HG02970 (cell line): ENCODE measurements at regions not wholly inside any gene's neighbourhood (a gene's known extent, or its start where the extent isn't known, plus 50 kb on each side); places are given as distances from the start of the nearest gene placed in this dataset.
"Not testable (repeated sequence)": the region's sequence is repeated elsewhere in the genome, so short reads cannot be mapped to it uniquely, and the experiment has no call there.

Experiments used
- ATAC-seq: cut with Tn5 transposase; IDR thresholded peaks from one replicate; pipeline ENCODE4 v1.9.1; 2021; ENCODE audit warnings: mild to moderate bottlenecking, moderate library complexity, moderate number of reproducible peaks; ENCODE audit not compliant: unreplicated experiment, low FRiP score

DNA sequence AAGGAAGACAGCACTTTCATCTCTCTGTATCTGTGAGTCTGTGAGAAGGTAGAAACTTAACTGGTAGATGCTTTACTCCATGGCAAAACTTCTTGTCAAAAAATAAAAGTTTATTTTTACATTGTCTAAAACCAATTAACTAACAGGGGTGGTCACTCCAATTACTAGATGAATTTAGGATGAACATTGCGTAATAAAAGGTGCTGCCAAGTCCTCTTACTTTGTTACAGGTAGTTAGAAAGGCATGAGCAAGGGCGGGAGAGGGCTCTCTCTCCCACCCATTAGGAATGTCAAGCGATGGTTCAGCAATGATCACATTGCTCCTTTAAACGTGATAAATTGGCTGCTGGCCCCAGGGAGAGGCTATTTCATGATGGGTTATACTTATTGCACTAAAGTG lies 512.3 kb downstream of the SLITRK5 start:
- ATAC-seq, result no peak

DNA sequence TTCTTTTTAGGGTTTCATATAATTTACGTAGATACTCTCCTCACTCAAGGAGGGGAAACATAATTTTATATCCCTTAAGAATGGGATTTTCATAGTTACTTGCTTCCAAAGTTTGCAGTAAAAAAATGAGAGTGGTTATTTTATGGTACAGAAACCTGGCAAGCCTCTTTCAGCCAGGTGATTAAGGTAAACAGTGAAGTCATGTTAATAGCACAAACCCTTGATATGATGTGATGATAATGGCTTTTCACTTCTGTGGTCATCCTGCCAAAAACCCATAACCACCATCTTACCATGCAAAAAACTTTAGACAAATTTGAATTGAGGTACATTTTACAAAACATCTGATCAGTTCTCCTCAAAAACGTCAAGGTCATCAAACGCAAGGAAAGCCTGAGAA lies 517.8 kb downstream of the SLITRK5 start:
- no peak for ATAC-seq

DNA sequence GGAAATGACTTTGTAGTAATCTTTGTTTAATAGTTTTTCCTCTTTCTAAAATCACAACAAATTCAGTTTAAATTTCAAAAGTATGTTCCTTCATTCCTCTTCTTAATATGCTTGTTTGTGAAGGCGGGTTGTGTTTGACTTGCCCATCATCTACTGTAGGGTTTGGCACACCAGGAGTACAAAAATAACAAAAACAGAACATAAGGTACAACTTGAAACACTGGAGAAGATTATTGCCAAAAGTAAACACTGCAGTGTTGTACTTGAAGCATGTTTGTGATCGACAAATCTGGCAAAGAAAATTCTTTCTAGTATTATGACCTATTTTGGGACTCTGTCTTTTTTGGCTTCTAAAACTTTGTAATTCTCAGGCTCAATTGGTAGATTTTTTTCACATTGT lies 518.6 kb downstream of the SLITRK5 start:
- ATAC-seq, result no peak

DNA sequence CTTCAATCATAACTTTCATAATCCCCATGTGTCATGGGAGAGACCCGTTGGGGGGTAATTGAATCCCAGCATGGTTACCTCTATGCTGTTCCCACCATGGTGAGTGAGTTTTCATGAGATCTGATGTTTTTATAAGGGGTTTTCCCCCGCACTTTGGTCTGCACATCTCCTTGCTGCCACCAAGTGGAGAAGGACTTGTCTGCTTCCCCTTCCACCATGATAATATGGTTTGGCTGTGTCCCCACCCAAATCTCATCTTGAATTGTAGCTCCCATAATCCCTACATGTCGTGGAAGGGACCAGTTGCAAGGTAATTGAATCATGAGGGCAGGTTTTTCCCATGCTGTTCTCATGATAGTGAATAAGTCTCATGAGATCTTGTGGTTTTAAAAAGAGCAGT lies 524.9 kb downstream of the SLITRK5 start:
- ATAC-seq, result no peak

DNA sequence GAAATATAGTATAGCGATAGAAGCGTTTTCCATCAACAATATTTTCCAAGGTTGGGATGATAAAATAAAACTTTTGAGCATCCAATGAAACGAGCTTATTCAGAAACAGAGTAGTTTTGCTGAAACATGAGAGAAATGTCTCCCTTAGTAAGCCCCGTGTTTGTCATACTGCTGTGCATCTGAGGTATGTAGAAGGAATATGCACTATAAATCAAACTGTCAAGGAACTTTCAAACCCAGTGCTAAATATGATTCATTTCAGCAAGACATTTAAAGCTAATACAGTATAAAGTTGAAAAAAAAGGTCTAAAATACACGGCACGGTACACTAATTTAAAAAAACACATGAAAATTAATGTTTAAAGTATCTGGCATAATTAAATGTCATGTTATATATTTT lies 546.2 kb downstream of the SLITRK5 start:
- no peak for ATAC-seq

DNA sequence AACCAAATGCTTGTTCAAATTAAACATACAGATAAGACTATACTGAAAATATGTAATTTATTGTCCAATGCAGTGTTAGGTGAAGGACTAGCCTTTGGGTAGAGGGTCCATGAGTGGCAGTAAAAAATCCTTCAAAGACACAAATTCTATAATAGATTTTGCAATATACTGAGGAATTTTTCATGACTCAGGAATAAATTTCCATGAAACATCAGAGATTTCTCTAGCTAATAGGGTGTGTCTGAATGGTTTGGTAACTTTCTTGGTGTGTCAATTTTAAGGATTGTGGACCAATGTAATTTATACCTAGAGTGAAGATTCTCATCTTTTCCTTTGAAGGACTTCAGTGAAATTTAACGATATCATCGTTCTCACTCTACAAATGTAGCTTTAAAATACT lies 546.7 kb downstream of the SLITRK5 start:
- no peak for ATAC-seq

DNA sequence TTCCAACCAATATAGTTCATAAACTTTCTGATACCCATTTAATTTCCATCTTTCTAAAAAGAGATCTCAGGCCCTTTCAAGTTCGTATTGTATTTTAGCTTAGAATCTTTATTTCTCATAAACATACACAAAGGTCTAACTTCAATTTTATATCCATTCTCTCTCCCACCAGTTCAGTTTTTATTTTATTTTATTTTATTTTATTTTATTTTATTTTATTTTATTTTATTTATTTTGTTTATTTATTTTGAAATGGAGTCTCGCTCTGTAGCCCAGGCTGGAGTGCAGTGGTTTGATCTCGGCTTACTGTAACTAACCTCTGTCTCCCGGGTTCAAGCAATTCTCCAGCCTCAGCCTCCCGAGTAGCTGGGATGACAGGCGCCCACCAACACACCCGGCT lies 552.8 kb downstream of the SLITRK5 start:
- ATAC-seq, result no peak

DNA sequence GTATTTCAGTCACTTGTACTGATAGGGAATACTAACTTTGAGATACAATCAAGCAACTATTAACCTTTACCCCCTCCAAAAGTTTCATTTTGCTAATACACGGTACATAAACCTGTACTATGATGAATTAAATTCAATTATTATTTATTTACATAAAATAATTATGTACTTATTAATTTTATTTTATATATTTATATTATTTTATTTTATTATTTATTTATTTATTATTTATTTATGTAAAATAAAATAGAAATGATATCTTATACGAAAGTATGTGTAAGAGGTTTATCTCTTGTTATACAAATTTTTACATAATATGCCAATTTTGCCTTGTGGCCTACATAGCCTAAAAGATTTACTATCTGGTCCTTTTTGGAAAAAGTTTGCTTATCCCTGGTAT lies 564.3 kb downstream of the SLITRK5 start:
- no peak for ATAC-seq

DNA sequence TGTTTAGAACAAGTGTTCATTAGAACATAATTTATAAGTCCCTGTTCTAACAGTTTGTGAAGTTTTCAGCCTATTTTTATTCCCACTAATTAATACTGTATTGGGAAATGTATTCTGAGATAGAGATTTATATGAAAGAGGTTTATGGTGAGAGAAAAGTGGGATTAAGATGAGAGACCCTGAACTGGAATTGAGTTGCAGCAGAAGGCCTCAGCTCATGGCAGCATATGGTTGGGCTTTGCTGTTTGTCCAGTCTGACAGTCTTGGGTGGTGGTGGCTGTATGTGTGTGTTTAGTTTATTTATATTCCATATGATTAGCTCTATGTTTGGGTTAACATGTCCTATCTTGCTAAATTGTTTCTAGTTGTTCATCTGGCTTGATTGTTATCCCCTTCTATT lies 575.1 kb downstream of the SLITRK5 start:
- ATAC-seq, result no peak

DNA sequence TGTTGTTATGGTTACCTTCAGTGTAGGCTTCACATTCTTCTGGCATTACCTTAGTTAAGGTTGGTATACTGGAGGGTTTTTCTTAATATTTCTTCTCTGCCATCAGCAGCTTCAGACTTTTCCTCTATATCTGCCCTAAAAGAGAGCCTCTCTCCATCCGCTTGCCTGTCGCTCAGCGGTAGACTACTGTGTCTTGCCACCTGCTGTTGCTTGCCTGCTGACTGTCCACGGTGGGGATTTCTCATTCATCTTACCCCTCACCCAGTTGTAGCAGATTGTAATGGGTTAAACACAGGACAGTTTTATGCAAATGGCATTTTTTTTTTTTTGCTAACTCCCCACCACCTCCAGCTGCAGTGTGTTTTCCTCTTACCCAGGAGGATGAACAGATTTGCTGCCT lies 577.2 kb downstream of the SLITRK5 start:
- ATAC-seq, result no peak

DNA sequence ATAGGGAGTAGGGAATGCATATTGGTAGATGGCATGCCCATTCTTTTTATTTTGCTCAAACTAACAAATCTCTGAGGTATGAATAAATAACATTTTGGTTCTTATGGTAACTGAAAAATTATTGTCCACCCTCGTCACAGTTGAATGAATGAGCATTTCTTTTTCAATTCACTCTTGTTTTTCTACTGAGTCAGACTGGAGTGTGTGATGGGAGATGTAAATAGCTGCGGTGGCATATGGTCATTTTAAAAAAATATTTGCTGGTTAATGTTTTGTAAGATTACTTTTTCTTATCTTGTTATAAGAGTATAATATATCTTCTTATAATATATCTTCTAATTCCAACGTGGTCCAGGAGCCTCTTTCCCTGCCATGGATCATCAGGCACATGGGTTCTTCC lies 586.5 kb downstream of the SLITRK5 start:
- ATAC-seq, result no peak

DNA sequence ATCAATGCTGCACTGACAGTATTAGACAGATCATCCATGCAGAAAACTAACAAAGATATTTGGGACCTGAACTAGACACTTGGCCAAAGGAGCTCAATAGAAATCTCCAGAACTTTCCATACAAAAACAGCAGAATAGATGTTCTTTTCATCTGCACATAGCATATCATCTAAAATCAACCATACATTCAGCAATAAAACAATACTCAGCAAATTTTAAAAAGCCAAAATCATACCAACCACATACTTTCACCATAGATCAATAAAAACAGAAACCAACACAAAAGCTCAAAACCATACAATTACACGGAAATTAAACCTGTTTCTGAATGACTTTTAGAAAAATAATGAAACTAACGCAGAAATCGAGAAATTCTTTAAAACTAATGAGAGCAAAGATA lies 592.6 kb downstream of the SLITRK5 start:
- no peak for ATAC-seq

DNA sequence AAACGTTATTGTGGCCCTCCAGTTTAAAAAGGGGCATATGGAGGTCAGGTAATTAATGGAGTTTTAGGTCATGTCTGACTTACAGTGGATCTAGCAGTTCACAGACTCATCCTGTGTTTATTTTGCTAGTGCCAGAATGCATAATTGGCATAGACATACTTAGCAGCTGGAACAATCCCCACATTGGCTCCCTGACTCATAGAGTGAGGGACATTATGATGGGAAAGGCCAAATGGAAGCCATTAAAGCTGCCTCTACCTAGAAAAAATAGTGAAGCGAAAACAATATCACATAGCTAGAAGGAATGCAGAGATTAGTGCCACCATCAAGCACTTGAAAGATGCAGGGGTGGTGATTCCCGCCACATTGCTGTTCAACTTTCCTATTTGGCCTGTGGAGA lies 610.7 kb downstream of the SLITRK5 start:
- no peak for ATAC-seq

DNA sequence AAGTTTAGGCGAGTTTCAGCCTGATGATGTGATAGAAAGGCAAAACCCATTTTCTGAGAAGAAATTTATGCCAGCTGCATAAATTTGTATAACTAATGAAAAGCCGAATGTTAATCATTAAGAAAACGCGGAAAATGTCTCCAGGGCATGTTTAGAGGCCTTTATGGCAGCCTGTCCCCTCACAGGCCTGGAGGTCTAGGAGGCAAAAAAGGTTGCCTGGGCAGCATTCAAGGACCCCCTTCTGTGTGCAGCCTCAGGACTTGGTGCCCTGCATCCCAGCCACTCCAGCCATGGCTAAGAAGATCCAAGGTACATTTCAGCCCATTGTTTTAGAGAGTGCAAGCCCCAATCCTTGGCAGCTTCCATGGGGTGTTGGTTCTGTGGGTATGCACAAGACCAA lies 614.2 kb downstream of the SLITRK5 start:
- no peak for ATAC-seq

DNA sequence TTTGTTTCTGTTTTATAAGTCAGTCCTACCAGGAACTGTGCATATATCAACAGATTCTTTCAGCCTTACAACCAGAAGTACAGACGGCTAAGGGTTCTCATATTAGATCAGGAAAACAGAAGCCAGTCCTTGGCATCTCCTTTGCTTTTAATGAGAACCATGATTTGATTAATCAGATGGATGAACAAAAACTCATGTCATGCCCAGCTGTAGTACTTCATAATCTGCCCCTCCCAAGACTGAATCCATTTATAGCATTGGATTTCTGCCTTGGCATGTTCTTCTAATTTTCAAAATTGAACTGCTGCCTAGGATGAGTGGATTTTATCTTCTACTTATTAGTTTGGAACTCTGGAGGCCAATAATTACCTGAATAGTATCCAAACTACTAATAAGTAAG lies 617.2 kb downstream of the SLITRK5 start:
- no peak for ATAC-seq

DNA sequence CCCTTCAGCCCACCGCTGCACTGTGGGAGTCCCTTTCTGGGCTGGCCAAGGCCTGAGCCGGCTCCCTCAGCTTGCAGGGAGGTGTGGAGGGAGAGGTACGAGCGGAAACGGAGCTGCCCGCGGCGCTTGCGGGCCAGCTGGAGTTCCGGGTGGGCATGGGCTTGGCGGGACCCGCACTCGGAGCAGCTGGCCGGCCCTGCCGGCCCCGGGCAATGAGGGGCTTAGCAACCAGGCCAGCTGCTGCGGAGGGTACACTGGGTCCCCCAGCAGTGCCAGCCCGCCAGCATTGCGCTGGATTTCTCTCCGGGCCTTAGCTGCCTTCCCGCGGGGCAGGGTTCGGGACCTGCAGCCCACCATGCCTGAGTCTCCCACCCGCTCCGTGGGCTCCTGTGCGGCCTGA lies 620.6 kb downstream of the SLITRK5 start:
- not testable (repeated sequence) for ATAC-seq

DNA sequence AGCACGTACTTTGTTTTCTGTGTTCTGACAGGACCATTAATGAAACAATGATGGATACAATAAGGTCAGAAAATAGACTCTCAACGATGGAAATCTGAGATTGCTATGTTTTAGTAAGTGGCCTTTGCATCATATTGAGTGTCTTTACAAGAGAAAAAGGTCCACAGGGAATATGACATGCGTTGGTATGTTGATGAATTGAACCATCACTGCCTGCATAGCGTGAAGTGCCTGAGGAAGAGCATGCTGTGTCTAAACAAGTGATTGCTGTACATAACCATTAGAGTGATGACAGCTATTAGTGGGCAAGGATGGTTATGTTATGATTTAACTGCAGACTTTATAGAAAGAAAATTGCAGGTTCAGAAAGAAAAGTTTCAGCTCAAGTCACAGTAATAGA lies 623.2 kb downstream of the SLITRK5 start:
- no peak for ATAC-seq

DNA sequence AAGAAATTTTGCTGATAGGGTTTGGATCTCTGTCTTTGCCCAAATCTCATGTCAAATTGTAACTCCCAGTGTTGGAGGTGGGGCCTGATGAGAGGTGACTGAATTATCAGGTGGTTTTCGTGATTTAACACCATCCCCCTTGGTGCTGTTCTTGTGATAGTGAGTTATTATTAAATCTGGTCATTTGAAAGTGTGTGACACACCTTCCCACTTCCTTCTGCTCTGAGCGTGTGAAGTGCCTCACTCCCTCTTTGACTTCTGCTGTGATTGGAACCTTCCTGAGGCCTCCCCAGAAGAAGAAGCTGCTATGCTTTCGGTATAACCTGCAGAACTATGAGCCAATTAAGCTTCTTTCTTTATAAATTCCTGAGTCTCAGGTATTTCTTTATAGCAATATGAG lies 632.0 kb downstream of the SLITRK5 start:
- ATAC-seq, result no peak

DNA sequence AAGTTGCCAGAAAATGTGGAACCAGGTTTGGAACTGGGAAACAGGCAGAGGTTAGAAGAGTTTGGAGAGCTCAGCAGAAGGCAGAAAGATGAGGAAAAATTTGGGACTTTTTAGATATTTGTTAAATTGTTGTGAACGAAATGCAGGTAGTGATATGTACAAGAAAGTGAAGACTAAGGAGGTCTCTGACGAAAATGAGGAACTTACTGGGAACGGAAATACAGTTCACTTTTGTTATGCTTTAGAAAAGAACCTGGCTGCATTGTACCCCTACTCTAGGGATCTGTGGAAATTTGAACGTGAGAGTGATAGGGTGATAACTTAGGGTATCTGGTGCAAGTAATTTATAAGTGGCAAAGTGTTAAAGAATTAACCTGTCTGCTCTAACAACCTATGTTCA lies 632.4 kb downstream of the SLITRK5 start:
- ATAC-seq, result no peak

DNA sequence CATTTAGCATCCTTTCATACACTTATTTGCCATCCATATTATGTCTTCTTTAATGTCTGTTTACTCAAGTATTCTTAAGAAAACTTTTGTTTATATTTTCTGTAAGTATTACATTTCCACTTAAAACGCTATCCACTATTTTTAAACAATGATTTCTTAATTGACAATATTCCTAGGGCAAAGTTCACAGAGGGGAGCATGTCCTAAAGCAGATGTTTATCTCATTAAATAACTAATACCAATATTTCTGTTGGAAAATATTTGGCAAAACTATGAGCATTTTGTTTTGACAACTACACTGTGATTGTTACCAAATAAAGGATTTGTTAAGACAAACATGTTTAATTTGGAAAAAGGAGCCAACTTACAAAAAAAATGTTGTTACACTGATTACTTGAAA lies 643.3 kb downstream of the SLITRK5 start:
- no peak for ATAC-seq

DNA sequence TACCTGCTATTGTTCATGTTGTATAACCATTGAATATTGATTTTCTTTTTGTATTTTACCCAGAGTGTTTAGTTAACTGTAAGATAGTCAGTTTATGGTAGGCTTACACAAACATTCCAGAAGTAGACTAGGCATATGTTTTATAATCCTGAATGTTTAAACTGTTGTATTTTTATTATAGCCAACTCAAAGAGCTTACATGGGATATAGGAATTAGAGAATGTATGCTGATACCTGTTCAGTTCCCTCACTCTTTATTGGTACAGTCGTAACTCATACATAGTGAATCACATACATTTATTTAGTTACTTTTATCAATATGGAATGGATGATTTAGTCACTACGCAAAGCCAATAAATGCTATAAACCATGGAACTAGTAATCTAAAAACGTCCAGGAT lies 657.9 kb downstream of the SLITRK5 start:
- no peak for ATAC-seq

DNA sequence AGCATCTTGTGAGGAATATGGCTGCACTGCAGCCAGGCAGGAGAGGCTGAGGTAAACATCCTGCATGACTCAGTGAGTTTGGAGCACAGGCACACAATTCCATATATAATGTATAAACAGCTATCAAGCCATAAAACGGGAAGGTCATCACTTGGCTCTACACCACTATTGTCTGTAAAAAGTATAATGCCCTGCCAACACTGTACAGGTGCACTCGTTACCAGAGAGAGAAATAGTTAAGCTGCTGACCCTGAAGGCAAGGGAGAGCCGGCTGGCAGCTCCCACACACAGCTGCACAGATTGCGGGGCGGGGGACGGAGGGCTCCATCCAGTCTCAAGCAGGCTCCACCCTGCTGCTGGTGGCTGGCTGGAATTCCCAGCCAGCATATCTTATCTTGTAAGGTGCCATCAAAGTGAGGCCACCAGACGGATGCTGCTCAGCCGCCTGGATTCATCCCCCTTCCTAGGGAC lies 668.1 kb downstream of the SLITRK5 start:
- no peak for ATAC-seq

DNA sequence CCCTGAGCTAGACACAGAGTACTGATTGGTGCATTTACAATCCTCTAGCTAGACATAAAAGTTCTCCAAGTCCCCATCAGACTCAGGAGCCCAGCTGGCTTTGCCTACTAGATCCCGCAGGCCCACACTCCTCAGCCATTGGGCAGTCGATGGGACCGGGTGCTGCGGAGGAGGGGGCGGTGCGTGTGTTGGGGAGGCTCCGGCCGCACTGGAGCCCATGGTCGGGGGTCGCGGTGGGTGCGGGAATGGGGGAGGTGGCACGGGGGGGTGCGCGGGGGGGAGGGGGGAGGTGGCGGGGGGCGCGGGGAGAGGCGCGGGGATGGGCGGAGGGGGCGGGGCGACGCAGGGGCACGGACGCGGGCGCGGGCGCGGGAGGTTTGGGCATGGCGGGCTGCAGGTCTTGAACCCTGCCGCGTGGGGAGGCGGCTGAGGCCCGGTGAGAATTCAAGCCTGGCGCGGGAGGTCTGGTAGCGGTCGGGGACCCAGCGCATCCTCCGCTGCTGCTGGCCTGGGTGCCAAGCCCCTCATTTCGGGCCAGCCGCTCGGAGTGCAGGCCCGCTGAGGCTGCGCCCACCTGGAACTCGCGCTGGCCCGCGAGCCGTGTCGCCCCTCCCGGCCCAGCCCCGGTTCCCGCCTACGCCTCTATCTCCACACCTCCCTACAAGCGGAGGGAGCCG lies 674.1 kb downstream of the SLITRK5 start:
- ATAC-seq, result no peak
